ENCODE measurements at regions not wholly inside any gene's neighbourhood (a gene's known extent, or its start where the extent isn't known, plus 50 kb on each side); places are given as distances from the start of the nearest gene placed in this dataset.

- WGBS = 84% methylated on average over 2 of the region's 2 CpGs
- Histone ChIP-seq H3K36me3 (no peaks in the 10 kb centered on the region), H3K4me3 (no peak overlapping the region), H3K9me3 (no peaks in the 10 kb centered on the region), H3K27me3 (replicated peaks; ENCODE audit: insufficient read depth) (no peaks in the 10 kb centered on the region), H3K4me1 (replicated peaks) (no peaks in the 10 kb centered on the region), H3K27ac (no peak overlapping the region)
- intact Hi-C loops (cut with DNase I) = no loop called here
- TF ChIP-seq POLR2A (IDR thresholded peaks at IDR 0.05) = no peak
- TF ChIP-seq CTCF (IDR thresholded peaks at IDR 0.05) = no peak
- TF ChIP-seq POLR2AphosphoS5 (IDR thresholded peaks at IDR 0.05) = no peak
- DNase-seq (ENCODE audit: low spot score) = no peak
Measured at GRCh38 chr4:162349395-162349794, 185.6 kb upstream of the FSTL5 start.

- intact Hi-C loops (cut with DNase I) = no loop called here
- H3K27ac ChIP-seq = no peak overlapping the region
- DNase-seq (ENCODE audit: low spot score) = no peak
- H3K36me3 ChIP-seq = no peaks in the 10 kb centered on the region
- no peaks in the 10 kb centered on the region for H3K27me3 ChIP-seq (replicated peaks; ENCODE audit: insufficient read depth)
- WGBS = 58% methylated on average over 3 of the region's 3 CpGs
- H3K9me3 ChIP-seq = no peaks in the 10 kb centered on the region
- no peak overlapping the region for H3K4me3 ChIP-seq
- TF ChIP-seq CTCF (IDR thresholded peaks at IDR 0.05) = no peak
- no peak for TF ChIP-seq POLR2AphosphoS5 (IDR thresholded peaks at IDR 0.05)
- no peak for TF ChIP-seq POLR2A (IDR thresholded peaks at IDR 0.05)
- no peaks in the 10 kb centered on the region for H3K4me1 ChIP-seq (replicated peaks)
Measured at GRCh38 chr4:162347842-162348213, 184.0 kb upstream of the FSTL5 start.

- no peak for DNase-seq (ENCODE audit: low spot score)
- no peaks in the 10 kb centered on the region for H3K36me3 ChIP-seq
- no peaks in the 10 kb centered on the region for H3K4me1 ChIP-seq (replicated peaks)
- H3K4me3 ChIP-seq = no peak overlapping the region
- 44% methylated on average over 2 of the region's 2 CpGs for WGBS
- no peak for TF ChIP-seq CTCF (IDR thresholded peaks at IDR 0.05)
- TF ChIP-seq POLR2AphosphoS5 (IDR thresholded peaks at IDR 0.05) = no peak
- TF ChIP-seq POLR2A (IDR thresholded peaks at IDR 0.05) = no peak
- intact Hi-C loops (cut with DNase I) = no loop called here
- no peak overlapping the region for H3K27ac ChIP-seq
- no peaks in the 10 kb centered on the region for H3K27me3 ChIP-seq (replicated peaks; ENCODE audit: insufficient read depth)
- H3K9me3 ChIP-seq = no peaks in the 10 kb centered on the region
Measured at GRCh38 chr4:162347156-162347841, 183.5 kb upstream of the FSTL5 start.

GRCh38 chr4:162343967-162344366 lies 180.2 kb upstream of the FSTL5 start:
- DNase-seq (ENCODE audit: low spot score) = no peak
- no peaks in the 10 kb centered on the region for H3K27me3 ChIP-seq (replicated peaks; ENCODE audit: insufficient read depth)
- intact Hi-C loops (cut with DNase I) = no loop called here
- H3K27ac ChIP-seq = no peak overlapping the region
- no peak for TF ChIP-seq CTCF (IDR thresholded peaks at IDR 0.05)
- TF ChIP-seq POLR2AphosphoS5 (IDR thresholded peaks at IDR 0.05) = no peak
- no peak for TF ChIP-seq POLR2A (IDR thresholded peaks at IDR 0.05)
- WGBS = 49% methylated on average over 1 of the region's 1 CpG
- no peaks in the 10 kb centered on the region for H3K36me3 ChIP-seq
- no peaks in the 10 kb centered on the region for H3K4me1 ChIP-seq (replicated peaks)
- H3K4me3 ChIP-seq = no peak overlapping the region
- H3K9me3 ChIP-seq = no peaks in the 10 kb centered on the region

- WGBS = 71% methylated on average over 2 of the region's 2 CpGs
- Histone ChIP-seq H3K36me3 (no peaks in the 10 kb centered on the region), H3K27ac (no peak overlapping the region), H3K4me1 (replicated peaks) (no peaks in the 10 kb centered on the region), H3K9me3 (no peaks in the 10 kb centered on the region), H3K4me3 (no peak overlapping the region), H3K27me3 (replicated peaks; ENCODE audit: insufficient read depth) (no peaks in the 10 kb centered on the region)
- DNase-seq (ENCODE audit: low spot score) = no peak
- intact Hi-C loops (cut with DNase I) = no loop called here
- TF ChIP-seq POLR2AphosphoS5 (IDR thresholded peaks at IDR 0.05) (no peak), POLR2A (IDR thresholded peaks at IDR 0.05) (no peak), CTCF (IDR thresholded peaks at IDR 0.05) (no peak)
Measured at GRCh38 chr4:162341533-162341932, 177.7 kb upstream of the FSTL5 start.
